ENCODE measurements at regions not wholly inside any gene's neighbourhood (a gene's known extent, or its start where the extent isn't known, plus 50 kb on each side); places are given as distances from the start of the nearest gene placed in this dataset.

DNA sequence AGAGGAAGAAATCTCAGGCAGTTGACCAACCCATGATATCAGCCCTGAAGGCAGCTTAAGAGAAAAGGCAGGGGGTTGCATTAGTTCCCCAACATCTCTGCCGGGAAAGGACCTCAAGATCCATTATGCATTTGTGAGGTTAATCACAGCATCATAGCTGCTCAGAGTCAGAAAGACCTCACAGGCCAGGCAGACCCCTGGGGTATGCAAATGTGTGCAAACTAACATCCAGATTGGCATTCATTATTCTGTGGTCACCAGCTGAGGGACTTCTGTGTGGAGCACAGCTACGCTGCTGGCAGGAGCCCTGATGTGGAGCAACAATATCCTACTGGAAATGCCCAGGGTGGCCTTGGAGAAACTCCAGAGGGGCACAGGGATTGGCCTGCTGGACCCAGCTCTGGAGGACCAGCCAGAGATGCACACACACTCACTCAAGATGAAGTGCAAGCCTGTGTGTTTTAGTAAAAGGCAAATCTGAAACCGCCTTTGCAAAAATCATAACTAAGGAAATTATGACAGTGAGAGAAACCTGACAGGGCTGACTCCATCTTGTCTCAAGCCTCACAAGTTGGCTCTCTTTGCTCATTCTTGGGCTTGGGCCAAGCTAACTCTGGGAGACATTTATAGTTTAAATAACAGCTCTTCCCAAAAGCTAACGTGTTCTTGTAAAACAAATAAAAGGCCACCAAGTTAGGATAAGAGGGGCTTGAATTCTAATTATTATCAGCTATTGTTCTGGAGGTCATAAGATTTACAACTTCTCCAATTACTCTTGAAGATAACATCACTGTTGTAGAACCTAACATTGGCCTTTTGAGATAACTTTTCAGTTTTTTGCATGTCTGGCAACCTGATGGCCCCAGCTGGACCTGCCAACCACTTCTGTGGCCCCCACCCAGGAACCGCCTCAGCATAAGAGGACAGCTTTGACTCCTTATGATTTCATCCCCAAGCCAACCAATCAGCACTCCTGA is 257.1 kb downstream of the UACA start:
- no peak for DNase-seq

DNA sequence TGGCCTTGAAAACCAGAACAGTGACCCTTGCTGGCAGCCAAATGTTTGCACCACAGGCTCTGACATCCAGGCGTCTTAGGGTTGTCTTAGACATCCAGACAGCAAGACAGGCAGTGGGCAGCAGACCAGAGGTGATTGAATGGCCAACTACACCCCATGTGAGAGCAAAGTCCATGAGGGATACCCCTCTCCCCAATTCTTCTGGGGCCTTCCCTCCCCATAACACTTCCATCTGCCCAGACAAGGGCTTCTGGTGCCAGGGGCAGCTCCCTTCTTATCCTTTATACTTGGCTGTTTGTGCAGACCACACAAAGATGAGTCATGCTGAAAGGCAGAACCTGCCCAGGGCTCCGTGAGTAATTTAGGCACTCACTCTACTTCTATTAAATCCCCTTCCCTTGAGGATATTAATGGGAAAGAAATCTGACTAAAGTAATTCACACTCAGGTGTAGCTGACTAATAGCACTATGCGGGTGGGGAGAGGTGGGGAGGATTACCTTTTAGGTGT is 257.9 kb downstream of the UACA start:
- no peak for DNase-seq

DNA sequence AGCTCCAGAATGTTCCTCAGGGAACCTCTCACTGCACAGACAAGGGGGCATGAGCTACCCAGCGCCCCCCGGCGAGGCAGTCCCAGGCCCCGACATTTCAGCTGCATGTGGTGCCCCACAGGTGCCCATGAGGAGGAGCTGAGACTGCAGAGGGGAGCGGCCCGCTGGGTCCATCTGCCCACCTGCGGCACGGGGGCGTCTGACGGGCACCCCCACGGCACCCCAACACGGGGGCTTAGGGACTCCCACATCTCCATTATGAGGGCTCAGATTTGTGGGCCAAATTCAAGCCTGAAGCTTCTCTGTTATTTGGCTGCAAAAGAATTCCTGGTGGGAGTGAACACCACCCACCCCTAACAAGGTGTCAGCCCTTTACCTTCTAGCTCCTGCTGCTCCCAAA is 258.4 kb downstream of the UACA start:
- DNase-seq = no peak

DNA sequence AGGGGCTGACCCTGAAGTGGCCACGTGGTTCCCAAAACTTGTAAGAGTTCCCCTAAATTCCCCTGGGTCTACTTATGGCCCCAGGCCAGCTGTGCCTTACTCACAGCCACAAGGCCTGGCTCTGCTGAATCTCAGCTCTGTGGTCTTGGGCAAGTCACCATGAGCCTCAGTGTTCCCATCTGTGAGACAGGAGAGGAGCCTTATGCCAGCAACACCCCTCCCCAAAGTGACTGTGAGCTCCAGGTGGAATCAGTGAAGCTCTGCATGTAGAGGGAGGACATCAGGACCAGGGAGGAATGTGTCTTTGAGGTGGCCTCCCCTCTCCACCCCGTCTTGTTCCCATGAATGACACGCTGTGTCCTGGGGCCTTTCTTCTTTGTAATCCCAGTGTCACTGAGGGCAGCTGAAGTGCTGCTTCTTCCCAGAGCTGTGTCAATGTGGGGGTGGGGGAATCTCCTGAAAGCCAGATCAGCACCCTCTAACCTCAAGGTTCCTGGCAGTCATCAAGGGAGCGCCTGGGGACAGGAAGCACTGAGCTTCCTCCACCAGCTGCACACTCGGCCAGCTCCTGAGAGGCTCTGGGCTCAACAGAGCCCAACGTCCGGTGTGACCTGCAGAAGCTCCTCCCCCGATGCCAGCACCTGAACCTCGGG is 258.9 kb downstream of the UACA start:
- DNase-seq = no peak

DNA sequence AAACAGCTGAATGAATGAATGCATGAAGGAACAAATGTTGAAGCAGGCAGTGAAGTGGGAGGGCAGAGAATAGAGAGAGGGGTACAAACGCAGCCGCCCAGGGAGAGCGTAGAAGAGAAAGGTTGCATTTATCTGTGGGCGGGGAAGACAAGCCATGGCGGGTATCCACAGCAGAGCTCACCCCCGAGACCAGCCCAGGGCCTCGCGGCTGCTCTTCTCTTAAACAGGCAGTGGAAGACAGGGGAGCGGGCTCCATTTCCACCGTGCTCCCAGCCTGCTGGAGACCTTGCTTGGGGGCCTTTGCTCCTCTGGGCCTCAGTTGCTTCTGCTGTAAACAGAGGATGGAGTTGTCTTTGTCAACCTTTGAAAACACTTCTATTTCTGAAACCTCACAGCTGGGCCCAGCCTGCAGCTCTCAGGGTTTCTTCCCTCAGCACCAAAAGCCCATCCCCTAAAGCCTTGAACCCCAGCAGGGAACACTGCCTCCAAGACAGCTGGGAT is 259.5 kb downstream of the UACA start:
- DNase-seq = no peak

DNA sequence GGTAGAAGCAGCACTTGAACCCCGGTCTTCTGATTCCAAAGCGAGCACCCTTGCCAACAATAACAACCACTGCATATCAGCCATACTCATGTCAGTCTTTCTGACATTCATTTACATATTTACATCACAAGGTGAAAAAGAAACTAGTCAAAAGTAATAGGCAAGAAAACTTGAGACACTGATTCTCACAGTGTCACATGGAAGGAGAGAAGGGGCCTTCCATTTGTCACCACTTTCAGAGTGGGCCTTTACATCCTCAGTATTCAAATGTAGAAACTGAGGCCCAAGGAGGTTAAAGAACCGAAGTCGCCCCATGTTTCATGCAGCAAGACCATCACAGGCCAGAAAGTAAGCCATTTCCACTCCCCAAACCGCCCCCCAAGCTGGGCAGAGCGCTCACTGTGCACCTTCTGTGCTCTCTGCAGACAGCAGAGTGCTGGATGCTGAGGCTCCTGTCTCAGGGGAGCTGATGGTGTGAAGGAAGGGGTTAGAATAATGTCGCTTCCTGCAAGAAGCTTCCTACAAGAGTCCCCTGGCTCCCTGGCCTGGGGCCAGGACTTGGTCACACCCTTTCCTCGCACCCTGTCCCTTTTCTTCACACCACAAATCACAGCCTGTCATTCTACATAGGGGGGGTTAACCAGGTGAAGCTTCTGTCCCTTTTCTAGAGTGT is 260.1 kb downstream of the UACA start:
- DNase-seq = no peak

DNA sequence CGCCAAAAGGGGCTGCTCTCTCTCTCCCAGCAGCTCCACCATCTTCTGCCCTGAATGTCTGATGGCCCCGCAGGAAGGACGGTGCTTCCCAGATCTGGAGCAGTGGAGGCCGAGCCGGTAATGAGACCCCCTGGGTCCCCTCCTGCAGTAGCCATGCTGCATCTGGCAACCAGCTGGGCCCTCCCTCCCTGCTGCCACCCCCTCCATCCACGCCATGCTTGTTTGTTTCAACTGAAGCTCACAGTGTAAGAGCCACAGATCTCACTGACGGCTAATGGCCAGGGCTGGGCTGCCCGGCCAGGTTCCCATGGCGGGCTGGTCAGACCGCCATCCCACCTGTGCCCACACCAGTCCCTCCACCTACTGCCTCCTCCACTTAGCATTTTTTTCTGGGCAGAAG is 260.8 kb downstream of the UACA start:
- no peak for DNase-seq

DNA sequence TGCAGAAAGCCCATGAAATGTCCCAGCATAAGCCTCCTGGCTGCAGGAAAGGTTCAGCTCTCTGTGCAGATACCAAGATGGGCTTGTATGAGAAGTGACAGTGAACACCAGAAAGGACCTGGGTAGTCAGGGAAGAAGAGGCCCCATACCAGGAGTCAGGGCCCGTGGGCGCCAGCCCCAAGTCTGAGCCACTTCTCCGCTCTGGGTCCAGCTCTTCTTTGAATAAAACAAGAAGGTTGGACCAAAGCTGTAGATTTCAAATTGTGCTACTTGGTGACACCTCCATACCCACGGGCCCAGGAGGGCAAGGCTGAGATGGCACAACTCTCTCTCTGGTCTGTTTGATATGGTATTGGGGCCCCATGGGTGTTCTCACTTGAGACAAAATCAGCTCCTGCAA is 261.5 kb downstream of the UACA start:
- DNase-seq = no peak

DNA sequence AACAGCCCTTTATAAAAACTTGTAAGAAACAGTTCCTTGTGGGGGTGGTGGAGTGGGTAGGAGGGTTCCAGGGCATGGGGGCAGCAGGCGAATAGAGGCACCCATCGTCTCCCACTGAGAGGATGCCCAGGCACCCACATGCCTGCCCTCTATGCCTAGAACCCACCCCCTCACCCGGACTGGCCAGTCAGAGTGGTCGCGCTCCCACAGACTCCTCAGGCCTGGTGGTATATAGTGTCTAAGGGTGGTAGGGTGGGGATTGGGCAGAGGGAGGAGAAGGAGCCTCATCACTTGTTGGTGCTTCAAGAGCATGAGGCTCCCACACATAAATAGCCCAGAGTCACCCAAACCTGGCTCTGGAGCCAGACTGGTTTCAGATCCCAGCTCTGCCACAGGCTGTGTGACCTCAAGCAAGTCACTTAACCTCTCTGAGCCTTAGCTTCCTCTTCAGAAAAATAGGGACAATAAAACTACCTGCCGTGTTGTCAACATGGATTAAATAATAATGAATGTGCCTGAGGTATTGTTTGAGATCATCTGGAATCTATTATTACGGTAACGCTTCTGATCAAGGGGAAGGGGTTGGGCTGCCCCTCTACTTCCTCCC is 262.1 kb downstream of the UACA start:
- DNase-seq = no peak

DNA sequence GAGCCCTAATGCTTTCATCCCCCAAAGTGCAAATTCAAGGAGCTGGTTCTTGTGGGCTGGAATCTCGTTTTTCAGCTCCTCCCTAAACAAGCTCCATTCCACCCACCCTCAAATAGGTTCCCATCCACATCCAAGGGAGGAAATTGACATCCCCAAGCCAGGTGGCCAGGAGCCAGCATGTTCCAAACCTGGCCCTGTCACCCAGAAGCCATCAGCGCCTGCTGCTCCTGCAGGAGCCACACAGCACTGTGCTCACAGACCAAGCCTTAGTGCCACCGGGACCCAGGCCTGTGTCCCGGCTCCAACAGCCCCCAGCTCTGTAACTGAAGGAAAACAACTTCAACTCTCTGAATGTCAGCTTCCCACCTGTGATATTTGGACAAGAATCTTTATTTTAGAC is 263.6 kb downstream of the UACA start:
- DNase-seq = no peak

DNA sequence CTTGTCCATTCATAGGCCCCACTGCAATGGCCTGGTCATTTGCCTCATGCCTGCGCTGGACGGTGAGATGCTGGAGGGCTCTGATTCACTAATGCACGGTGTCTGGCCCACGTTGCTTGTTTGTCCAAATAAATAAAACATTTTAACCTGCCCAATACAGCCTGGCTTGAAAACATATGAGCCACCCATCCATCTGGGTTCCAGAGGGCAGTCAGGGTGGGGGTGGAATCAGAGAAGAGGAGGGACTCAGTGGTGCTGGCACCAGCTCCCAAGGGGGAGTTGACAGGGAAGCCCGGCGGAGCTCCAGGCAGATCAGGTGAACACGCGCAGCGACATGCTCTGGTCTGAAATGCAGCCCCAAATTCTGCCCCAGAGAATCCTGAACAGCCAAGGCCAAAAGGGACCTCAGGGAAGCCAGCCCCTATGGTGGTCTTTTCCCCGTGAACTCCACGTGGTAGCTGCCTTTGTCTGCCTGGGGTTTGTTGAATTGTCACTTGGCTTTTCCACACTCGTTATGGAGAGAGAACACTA is 265.2 kb downstream of the UACA start:
- DNase-seq = no peak

DNA sequence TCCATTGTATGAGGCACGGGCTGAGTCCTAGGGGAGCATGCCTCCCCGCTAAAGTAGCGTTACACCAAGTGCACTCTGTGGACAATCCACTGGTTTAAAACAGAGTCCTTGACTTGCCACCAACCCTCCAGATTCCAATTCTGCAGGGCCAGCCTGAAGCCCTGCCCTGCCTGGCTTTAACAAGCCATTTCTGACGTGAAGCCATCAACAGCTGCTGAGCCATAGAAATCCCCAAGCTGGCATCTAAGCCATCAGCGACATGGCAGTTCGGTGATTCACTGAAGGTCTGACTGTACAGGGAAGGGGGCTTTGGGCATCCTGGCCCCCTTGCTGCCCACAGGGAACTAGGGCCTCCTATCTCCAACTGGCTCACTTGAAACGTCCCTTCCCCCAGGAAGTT is 265.7 kb downstream of the UACA start:
- no peak for DNase-seq

DNA sequence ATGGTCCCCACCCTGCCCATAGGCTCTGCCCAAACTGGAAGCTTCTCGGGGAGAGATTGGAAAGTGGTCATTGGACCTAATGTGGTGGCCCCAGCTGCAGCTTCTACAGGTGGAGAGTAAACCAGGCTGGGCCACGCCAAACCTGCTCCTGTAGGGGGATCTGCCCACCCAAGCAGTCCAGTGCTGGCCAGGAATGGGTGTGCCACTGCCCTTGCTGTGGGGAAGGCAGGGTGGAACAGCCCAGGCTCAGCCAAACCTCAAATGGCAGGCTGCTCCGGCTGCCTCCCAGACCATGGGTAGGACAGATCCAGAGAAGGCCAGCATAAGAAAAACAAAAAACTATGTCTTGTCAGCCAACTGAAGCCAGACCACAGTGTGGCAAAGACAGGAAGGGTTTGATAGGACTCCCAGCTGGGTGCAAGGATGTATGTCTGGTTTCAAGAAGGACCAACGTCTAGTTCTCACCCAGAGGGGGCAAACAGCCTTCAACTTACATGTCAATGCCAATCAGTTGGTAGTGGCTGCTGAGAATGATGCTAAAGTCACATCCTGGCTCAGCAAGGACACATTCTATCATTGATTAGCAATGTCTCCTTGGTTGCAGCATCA is 267.3 kb downstream of the UACA start:
- DNase-seq = no peak

DNA sequence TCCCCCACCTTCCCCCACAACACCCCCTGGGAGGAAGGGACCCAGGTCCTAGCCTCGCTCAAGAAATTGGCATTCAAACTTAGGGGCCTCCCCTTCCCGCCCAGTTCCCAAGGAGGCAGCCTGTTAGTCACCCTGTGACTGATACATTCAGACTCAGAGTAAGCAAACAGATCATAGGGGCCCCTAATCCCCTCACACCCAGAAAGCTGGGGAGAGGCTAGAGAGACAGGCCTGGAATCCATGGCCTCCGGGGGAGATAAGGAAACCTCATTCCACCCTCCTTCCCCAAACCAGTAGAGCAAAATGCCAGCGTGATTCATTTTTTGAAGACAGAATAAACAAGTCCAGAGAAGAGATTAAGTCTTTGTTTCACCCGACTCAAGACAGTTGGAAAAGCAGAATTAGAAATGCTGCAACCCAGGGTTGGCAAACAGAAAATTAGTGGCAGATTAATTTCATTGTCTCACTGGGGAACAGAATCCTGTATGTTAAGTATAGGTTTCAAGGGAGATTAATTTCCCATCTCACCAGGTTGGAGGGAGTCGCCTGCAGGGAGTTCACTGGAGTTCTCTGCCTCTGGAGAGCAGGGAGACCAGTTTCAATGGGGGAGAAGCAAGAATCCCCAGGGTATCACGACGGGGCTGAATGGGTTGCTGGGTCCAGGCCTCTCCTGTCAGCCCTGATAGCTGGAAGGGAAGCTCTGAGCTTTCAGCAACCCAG is 268.3 kb downstream of the UACA start:
- DNase-seq = no peak

DNA sequence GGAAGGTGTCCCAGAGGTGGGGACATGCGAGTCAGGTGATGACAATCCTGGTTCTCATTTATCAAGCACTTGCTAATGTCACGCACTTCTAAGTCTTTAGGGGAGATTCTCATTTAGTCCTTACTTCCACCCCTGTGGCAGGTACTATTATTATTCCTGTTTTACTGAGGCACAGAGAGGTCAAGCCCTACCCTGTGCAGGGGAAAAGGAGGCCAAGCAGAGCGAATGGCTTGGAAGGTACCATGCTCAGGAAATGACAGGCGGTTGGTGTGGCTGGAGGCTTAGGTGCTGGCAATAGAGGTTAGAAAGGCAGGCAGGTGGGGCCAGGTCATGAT is 268.9 kb downstream of the UACA start:
- no peak for DNase-seq

DNA sequence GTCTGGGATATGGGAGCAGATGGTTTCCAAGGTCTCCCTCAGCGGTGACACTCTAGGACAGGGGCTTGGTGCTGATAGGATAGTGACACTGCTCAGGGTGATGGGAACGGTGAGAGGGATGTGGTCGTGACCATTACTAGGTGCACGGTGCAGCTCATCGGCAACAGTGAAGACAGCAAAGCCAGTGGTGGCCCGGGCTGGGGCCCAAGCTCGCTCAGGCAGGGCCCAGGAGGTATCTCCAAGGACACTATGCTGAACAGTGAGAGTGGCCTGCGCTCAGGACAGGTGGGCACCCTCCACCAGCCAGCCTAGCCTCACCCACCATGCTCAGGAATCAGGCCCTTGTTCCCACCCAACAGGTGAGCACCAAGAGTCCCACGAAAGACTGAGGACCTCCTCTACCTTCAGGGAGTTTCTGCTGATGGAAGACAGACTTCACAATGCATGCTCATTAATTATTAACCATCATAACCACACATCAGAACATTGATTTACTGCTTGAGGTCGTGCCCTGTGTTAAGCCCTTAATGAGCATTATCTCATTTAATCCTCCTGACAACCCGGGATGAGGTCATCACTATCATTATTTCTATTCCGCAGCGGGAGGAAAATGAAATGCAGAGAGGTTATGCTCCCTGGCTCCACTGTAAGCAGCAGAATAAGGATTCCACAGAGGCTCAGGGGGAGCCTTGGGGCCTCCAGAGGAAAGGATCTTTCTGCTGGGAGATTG is 269.4 kb downstream of the UACA start:
- DNase-seq = no peak

DNA sequence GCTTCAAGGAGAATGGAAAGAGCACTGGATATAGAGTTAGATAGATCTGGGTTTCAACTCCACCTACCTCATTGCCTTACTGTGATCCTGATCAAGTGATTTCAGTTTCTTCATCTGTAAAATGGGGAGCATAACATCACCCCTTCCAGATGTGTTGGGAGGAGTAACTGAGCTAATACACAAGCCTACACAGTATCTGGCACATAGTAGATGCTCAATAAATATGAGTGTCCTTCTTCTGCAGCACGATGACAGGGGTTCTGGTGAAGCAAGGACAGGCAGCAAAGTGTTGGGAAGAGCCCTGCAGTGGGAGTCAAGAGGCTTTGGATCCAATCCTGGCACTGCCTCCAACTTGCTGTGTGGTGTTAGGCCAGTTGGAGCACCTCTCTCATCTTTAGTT is 270.0 kb downstream of the UACA start:
- no peak for DNase-seq

DNA sequence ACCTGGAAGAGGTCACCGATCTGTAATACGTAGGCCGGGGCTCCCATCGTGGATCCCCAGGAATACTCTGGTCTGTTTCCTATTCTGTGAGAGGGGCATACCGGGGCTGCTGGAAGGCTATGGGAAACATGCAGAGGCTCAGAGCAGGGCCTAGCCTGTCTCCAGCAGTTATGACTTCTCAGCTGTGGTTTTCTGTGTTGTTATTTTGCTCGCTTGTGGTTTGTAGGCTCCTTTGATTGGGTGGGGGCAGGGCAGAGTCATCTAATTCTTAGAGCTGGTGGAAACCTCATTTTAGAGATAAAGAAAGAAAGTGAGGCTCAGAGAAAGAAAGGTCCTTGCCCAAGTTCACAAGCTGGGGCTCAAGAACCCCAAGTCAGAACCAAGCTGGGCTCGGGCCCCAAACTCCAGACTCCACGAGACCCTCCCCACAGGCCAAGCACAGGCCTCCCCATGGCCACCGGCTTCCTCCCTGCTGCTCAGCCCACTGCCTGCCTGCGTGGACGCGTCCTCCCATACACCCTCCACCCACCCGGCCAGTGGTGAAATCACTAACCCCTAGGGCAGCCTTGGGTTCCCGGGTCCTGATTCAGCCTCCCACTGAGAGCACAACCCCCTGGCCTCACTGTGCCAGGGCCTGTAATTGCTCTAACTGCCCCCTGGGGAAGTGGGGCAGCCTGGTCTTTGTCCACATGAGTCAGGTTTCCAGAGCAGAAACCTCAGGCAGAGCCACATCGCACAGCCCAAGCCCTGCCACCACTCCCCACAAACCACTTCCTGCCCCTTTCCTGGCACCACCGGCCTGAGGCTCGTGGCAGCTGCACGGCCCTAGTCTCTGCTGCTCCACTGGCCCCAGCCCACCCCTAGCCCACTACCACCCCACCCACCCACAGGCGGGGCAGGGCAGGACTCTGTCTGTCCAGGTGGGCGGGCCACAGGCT is 270.8 kb downstream of the UACA start:
- no peak for DNase-seq

DNA sequence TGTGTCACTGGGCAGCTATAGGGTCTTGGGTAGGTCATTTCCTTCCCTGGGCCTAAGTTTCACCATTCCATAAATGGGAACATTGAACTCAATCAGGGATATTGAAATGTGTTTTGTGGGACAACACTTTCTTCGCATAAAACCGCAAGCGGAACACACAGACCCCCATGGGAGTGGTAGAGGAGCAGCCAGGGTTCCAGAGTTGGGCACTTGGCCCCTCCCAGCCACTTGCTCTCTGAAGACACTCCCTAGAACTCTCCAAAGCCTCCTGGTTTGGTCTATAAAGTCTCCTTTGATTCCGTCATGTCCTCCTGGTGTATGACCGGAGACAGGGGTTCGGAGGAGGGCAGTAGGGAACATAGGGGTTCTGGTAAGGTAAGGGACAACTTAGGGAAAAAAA is 271.7 kb downstream of the UACA start:
- no peak for DNase-seq

Measured in right kidney (tissue), 1 donor.